ENCODE measurements at regions not wholly inside any gene's neighbourhood (a gene's known extent, or its start where the extent isn't known, plus 50 kb on each side); places are given as distances from the start of the nearest gene placed in this dataset.

DNA sequence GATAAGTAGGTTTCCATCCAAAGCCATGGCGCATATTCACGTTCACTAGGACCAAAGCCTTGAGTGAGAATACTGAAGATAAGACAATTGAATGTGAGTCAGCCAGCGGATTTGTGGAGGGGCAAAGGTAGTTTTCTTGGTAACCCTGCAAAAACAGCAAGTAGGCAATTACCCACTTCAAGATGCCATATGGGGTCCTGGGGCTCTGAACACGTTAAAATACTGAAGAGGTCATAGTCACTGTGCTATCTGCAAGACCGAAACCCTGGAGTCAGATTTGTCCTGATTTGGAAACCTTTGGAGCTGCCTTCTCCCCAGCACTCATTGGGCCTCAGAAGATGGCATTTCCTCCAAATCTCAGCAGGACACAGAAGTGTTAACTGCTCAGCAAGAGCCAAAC lies 646.9 kb upstream of the LMCD1 start:
- TF ChIP-seq CTCF (IDR thresholded peaks at IDR 0.05) (no peak), POLR2AphosphoS5 (IDR thresholded peaks at IDR 0.05) (no peak), POLR2A (IDR thresholded peaks at IDR 0.05) (no peak)

Measured in stomach (tissue), 4 donors.